ENCODE measurements at regions not wholly inside any gene's neighbourhood (a gene's known extent, or its start where the extent isn't known, plus 50 kb on each side); places are given as distances from the start of the nearest gene placed in this dataset.

DNA sequence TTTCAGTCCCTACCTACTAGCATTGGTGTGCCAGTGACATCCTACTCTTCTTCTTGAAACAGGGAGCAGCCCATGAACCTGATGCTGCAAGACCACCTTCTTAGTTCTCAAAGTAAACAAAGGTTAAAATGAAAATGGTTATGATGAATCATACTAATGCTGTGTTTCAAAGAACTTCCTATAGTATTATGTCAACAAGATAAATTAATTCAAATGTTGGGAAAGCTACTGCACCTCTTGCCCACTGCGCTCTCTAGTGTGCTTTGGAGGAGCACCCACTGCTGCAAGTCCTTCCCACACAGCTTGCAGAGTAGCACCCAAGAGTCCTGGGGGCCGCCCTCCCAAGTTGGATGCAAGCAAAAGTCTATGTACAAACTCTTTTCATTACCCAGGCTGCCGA is 81.1 kb downstream of the CD200R1L start:
- Mint-ChIP-seq H3K27me3 (ENCODE audit: low read depth) (peaks cover 14% of the 10 kb centered on the region), H3K4me1 (no peaks in the 10 kb centered on the region), H3K27ac (no peak overlapping the region), H3K36me3 (ENCODE audit: low read depth) (no peaks in the 10 kb centered on the region), H3K9me3 (no peaks in the 10 kb centered on the region), H3K4me3 (no peak overlapping the region)
- TF ChIP-seq, protein P1, sequence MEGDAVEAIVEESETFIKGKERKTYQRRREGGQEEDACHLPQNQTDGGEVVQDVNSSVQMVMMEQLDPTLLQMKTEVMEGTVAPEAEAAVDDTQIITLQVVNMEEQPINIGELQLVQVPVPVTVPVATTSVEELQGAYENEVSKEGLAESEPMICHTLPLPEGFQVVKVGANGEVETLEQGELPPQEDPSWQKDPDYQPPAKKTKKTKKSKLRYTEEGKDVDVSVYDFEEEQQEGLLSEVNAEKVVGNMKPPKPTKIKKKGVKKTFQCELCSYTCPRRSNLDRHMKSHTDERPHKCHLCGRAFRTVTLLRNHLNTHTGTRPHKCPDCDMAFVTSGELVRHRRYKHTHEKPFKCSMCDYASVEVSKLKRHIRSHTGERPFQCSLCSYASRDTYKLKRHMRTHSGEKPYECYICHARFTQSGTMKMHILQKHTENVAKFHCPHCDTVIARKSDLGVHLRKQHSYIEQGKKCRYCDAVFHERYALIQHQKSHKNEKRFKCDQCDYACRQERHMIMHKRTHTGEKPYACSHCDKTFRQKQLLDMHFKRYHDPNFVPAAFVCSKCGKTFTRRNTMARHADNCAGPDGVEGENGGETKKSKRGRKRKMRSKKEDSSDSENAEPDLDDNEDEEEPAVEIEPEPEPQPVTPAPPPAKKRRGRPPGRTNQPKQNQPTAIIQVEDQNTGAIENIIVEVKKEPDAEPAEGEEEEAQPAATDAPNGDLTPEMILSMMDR (IDR thresholded peaks at IDR 0.05; ENCODE audit: unreplicated experiment in 3 of 3): no peak

DNA sequence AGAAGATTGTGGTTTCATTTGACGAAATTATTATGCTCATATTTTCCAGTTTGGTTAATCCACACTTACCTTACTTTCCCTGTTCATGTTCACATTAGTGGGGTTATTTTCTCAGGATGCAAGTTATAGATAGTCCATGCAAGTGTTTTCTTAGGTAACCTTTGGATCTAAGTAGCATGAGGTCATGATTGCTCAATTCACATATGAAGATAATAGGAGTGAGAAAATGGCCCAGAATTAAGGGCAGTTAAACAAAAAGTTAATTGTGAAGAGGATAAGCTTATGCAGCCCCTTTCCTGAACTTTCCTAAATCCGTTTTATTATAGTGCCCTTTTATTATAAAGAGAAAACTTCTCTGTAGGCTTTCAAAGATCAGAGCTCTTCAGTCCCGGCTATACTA is 83.4 kb downstream of the CD200R1L start:
- no peak overlapping the region for H3K4me3 Mint-ChIP-seq
- H3K27ac Mint-ChIP-seq: no peak overlapping the region

DNA sequence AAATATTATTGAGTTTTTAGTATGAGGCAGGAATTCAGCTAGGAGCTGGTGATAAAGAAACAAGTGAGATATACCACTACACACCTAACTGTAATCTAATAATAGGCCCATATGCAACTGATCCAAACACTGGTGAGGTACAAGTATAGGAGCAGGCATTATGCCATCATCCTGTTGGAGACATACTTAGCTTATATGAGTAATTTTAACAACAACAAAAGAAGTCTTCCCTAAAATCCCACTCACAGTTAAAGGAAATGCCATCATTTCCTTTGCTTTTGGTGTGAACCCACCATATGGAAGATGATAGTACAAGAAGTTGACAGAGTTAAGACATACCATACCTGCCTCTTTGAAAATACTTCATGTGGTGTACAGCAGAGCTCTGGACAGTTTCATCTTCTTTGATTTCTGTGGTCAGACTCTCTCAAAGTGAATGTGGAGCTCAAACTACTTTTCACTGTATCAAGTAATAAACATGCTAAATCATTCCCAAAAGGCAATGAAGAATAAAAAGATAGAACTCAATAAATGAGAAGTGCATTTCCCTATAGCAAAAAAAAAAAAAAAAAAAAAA is 85.5 kb downstream of the CD200R1L start:
- Mint-ChIP-seq H3K9me3 (peaks cover 6% of the 10 kb centered on the region), H3K27ac (no peak overlapping the region)

More for the DNA sequence above, 83.4 kb downstream of the CD200R1L start:
- TF ChIP-seq, protein P1 (IDR thresholded peaks at IDR 0.05; ENCODE audit: unreplicated experiment in 3 of 3): no peak
- H3K4me1 Mint-ChIP-seq: no peaks in the 10 kb centered on the region
- no peaks in the 10 kb centered on the region for H3K36me3 Mint-ChIP-seq (ENCODE audit: low read depth)
- no peaks in the 10 kb centered on the region for H3K9me3 Mint-ChIP-seq
- H3K27me3 Mint-ChIP-seq (ENCODE audit: low read depth): peaks cover 9% of the 10 kb centered on the region

DNA sequence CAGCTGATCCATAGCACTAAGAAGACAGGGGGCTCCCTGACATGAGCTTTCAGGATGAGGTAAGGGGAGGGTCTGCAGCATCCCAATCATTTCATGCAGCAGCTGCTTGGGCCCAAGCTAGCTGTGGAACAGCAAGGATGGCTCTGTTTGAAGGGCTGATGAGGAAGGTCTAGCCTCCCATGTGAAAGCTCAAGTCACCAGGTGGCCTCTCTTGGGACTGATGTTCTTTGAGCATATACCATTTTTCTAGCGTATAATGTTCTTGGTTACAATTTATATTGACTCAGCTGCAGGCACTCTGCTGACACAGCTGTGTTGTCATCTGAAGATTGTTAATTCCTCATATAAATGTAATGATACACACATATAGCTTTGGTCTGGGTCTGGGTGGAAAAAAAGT is 87.0 kb downstream of the CD200R1L start:
- Mint-ChIP-seq H3K27me3 (ENCODE audit: low read depth) (peaks cover 4% of the 10 kb centered on the region), H3K4me3 (no peak overlapping the region), H3K27ac (no peak overlapping the region), H3K4me1 (no peaks in the 10 kb centered on the region), H3K9me3 (peaks cover 9% of the 10 kb centered on the region), H3K36me3 (ENCODE audit: low read depth) (no peaks in the 10 kb centered on the region)
- TF ChIP-seq, protein P1 (IDR thresholded peaks at IDR 0.05; ENCODE audit: unreplicated experiment in 3 of 3): no peak

More for the DNA sequence above, 85.5 kb downstream of the CD200R1L start:
- Mint-ChIP-seq H3K4me1 (no peaks in the 10 kb centered on the region), H3K27me3 (ENCODE audit: low read depth) (peaks cover 4% of the 10 kb centered on the region), H3K4me3 (no peak overlapping the region), H3K36me3 (ENCODE audit: low read depth) (no peaks in the 10 kb centered on the region)
- TF ChIP-seq, protein P1 (IDR thresholded peaks at IDR 0.05; ENCODE audit: unreplicated experiment in 3 of 3): no peak

DNA sequence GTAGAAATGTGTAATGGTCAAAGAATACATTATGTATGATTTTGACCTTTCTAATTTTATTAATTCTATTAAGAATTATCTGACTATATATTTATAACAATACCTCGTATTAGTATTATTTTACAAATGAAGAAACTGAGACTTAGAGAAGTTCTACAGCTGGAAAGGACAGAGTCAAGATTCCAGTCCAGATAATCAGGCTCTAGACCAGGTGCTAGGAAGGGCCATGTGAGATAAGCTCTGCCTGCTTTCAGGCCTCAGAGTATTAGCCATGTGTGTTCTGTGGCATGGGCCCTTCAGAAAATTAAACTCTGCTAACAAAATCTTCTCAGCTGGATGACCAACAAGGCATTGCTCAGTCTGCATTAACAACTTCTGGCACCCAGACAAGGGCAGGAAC is 87.5 kb downstream of the CD200R1L start:
- H3K27me3 Mint-ChIP-seq (ENCODE audit: low read depth): peaks cover 4% of the 10 kb centered on the region
- H3K36me3 Mint-ChIP-seq (ENCODE audit: low read depth): no peaks in the 10 kb centered on the region
- no peak overlapping the region for H3K27ac Mint-ChIP-seq
- no peak overlapping the region for H3K4me3 Mint-ChIP-seq
- H3K9me3 Mint-ChIP-seq: peaks cover 9% of the 10 kb centered on the region
- TF ChIP-seq, protein P1 (IDR thresholded peaks at IDR 0.05; ENCODE audit: unreplicated experiment in 3 of 3): no peak
- no peaks in the 10 kb centered on the region for H3K4me1 Mint-ChIP-seq

DNA sequence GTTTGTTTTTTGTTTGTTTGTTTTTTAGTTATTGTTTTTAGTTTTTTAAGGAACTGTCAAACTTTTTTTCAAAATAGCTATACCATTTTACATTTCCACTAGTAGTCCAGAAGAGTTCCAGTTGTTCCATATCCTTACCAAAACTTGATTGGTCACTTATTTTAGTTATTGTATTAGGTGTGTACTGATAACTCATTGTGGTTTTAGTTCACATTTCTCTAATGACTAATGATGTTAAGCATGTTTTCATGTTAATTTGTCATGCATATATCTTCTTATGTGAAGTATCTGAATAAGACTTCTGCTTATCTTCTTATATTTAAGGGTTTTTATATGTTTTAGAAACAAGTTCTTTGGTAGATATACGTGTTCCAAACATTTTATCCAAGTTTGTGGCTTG is 89.5 kb downstream of the CD200R1L start:
- Mint-ChIP-seq H3K27me3 (ENCODE audit: low read depth) (peaks cover 4% of the 10 kb centered on the region), H3K4me1 (no peaks in the 10 kb centered on the region), H3K9me3 (peaks cover 9% of the 10 kb centered on the region), H3K4me3 (no peak overlapping the region), H3K27ac (no peak overlapping the region), H3K36me3 (ENCODE audit: low read depth) (no peaks in the 10 kb centered on the region)
- TF ChIP-seq, protein P1 (IDR thresholded peaks at IDR 0.05; ENCODE audit: unreplicated experiment in 3 of 3): no peak

Data from nephron (organoid).